ENCODE measurements at regions not wholly inside any gene's neighbourhood (a gene's known extent, or its start where the extent isn't known, plus 50 kb on each side); places are given as distances from the start of the nearest gene placed in this dataset.

DNA sequence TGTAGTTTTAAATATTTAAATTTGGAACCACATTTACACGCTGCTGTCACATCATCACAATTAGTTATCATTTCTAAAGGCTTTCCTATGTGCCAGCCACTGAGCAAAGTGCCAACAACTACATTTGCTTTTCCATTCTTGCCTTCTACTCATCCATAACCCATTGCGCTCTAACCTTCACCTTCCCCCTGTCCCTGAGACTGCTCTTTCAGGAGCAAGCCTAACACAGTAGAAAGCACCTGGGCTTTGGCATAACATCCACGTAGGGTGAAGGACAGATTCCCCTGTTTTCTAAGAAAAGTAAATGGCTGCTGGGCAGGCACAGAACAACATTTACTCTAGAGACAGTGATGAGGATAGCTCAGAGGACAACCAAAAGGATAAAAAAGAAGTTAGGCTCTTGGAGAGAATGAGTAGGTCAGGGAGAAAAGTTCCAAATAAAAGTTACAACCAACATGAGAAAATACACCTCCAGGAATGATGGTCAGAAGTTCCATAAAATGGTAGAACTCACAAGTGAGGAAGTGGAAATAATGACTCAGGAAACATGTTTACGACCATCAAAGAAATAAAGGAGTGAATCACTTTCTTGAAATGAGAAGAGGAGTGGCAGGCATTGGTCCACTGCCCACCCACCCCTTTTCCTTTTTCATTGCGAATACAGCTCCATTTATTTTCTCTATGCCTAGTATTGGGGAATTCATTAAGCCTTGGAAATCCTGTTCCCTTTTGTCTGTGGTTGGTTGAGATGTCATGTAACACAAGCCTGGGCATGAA lies 77.2 kb downstream of the PFDN4 start:
- DNase-seq (ENCODE audit: low read depth), result peak; percentile 40

DNA sequence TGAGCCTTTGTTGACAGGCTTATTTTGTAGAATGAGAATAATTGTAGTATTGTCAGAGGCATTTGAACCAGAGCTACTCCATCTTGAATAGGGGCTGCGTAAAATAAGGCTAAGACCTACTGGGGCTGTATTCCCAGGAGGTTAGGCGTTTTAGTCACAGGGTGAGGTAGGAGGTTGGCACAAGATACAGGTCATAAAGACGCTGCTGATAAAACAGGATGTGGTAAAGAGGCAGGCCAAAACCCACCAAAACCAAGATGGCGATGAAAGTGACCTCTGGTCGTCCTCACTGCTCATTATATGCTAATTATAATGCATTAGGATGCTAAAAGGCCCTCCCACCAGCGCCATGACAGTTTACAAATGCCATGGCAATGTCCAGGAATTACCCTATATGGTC lies 82.7 kb downstream of the PFDN4 start:
- TF ChIP-seq, protein P1, sequence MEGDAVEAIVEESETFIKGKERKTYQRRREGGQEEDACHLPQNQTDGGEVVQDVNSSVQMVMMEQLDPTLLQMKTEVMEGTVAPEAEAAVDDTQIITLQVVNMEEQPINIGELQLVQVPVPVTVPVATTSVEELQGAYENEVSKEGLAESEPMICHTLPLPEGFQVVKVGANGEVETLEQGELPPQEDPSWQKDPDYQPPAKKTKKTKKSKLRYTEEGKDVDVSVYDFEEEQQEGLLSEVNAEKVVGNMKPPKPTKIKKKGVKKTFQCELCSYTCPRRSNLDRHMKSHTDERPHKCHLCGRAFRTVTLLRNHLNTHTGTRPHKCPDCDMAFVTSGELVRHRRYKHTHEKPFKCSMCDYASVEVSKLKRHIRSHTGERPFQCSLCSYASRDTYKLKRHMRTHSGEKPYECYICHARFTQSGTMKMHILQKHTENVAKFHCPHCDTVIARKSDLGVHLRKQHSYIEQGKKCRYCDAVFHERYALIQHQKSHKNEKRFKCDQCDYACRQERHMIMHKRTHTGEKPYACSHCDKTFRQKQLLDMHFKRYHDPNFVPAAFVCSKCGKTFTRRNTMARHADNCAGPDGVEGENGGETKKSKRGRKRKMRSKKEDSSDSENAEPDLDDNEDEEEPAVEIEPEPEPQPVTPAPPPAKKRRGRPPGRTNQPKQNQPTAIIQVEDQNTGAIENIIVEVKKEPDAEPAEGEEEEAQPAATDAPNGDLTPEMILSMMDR (conservative IDR thresholded peaks at IDR 0.05; ENCODE audit: control insufficient read depth, insufficient read depth, low read depth, low read length), result no peak
- H3K4me3 ChIP-seq (ENCODE audit: control insufficient read depth, low read depth, low read length), result no peak overlapping the region
- DNase-seq (ENCODE audit: low read depth), result no peak

More for the DNA sequence above, 77.2 kb downstream of the PFDN4 start:
- TF ChIP-seq, protein P1 (conservative IDR thresholded peaks at IDR 0.05; ENCODE audit: control insufficient read depth, insufficient read depth, low read depth, low read length), result no peak
- H3K4me3 ChIP-seq (ENCODE audit: control insufficient read depth, low read depth, low read length), result no peak overlapping the region

DNA sequence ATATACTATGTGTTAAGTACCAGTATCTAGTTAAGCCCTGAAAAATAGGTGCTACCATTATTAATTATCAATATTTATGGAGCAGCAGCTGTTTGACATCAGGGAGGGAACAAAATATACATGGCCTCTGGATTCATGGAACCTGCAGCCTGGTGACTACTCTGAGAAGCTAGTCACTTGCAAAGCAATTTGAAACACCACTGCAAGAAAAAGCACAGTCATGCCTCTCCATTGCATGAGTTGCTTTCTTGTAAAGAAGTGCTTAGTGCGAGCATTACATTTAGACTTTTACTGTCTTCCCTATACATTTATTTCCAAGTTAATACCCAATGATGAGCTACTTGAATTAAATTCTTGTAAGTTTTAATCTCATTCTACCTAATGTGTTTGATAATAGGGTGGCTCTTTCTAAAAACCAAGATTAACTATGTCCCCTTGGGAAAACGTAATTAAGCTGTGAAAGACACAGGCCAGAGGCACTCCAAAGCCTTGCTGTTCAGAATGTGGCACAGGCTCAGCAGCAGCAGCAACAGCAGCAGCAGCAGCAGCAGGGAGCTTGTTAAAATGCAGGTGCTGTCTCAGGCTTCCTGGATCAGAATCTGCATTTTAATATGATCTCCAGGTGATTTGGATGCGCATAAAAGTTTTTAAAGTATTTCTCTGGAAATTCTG lies 83.6 kb downstream of the PFDN4 start:
- no peak for DNase-seq (ENCODE audit: low read depth)
- no peak overlapping the region for H3K4me3 ChIP-seq (ENCODE audit: control insufficient read depth, low read depth, low read length)
- TF ChIP-seq, protein P1 (conservative IDR thresholded peaks at IDR 0.05; ENCODE audit: control insufficient read depth, insufficient read depth, low read depth, low read length), result no peak

DNA sequence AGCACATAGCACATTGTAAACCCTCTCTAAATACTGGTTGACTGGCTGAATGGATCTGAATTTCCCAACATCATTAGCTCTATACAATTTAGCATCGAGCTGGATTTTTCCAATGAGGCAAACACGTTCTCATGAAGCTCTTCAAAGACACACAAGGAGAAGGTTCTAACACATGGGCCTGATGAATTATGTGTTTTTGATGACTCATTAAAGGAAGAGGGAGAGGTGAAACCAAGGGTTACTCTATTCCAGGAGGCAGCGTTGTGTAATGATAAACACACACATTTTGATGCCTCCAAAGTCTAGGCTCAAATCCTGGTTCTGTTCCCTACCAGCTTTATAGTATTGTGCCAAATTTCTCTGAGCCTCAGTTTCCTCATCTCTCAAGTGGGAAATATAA lies 84.3 kb downstream of the PFDN4 start:
- TF ChIP-seq, protein P1 (conservative IDR thresholded peaks at IDR 0.05; ENCODE audit: control insufficient read depth, insufficient read depth, low read depth, low read length), result no peak
- H3K4me3 ChIP-seq (ENCODE audit: control insufficient read depth, low read depth, low read length), result no peak overlapping the region
- peak; percentile 75 for DNase-seq (ENCODE audit: low read depth)

DNA sequence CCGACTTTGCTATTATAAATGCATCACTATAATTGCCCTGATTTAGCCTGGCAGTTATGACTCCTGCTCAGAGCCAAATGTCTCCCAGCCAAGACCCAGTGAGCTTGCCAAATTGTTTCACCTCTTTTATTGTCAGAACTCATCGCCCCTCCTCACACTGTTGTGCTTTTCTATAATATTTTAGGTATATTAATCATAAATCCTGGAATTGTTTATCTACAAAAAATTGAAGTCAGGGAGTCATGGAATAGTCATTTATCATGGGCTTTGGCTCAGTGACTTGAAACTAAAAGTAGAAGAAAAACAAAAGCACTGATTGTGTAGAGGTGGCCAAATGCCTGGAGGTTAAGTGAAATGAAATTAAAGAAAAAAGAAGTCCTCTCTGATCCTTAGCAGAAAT lies 85.6 kb downstream of the PFDN4 start:
- H3K4me3 ChIP-seq (ENCODE audit: control insufficient read depth, low read depth, low read length), result no peak overlapping the region
- DNase-seq (ENCODE audit: low read depth), result no peak
- TF ChIP-seq, protein P1 (conservative IDR thresholded peaks at IDR 0.05; ENCODE audit: control insufficient read depth, insufficient read depth, low read depth, low read length), result no peak

DNA sequence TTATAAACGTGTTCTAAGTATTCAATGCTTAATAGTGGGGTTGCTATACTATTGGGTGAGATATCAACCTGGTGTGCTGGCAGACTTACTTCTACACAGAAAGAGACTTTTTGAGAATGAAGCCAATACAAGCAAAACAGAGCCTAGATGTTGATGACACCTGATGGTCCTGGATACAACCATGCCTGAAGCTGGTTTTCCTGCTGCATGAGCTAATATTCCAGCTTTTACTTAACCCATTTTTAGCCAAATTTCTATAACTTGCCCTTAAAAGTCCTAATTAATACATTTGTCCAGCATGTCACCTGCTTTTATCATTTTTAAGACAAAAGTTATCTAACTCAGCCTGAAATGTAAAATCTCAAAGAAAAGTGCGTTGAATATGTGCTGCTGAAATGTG lies 86.2 kb downstream of the PFDN4 start:
- DNase-seq (ENCODE audit: low read depth), result no peak
- TF ChIP-seq, protein P1 (conservative IDR thresholded peaks at IDR 0.05; ENCODE audit: control insufficient read depth, insufficient read depth, low read depth, low read length), result no peak

More for the DNA sequence above, 86.2 kb downstream of the PFDN4 start:
- no peak overlapping the region for H3K4me3 ChIP-seq (ENCODE audit: control insufficient read depth, low read depth, low read length)
